ENCODE measurements at regions not wholly inside any gene's neighbourhood (a gene's known extent, or its start where the extent isn't known, plus 50 kb on each side); places are given as distances from the start of the nearest gene placed in this dataset.
"Not testable (repeated sequence)": the region's sequence is repeated elsewhere in the genome, so short reads cannot be mapped to it uniquely, and the experiment has no call there.

DNA sequence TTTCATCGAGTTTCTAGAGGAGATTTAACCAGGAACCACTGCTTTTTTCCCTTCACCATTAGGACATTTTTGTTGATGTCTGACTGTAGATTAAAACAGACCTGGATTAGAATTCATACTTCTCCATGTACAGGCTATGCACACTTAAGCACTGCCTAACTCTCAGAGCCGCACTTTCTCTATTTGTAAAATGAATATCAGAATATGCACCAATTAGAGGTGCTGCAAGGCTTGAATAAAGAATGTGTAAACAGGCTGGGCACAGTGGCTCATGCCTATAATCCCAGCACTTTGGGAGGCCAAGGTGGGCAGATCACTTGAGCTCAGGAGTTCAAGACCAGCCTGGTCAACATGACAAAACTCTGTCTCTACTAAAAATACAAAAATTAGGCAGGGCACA lies 99.2 kb downstream of the LYZL1 start:
- not testable (repeated sequence) for H3K36me3 Mint-ChIP-seq, H3K4me1 Mint-ChIP-seq, H3K4me3 Mint-ChIP-seq, H3K9me3 Mint-ChIP-seq, H3K27me3 Mint-ChIP-seq, H3K27ac Mint-ChIP-seq

DNA sequence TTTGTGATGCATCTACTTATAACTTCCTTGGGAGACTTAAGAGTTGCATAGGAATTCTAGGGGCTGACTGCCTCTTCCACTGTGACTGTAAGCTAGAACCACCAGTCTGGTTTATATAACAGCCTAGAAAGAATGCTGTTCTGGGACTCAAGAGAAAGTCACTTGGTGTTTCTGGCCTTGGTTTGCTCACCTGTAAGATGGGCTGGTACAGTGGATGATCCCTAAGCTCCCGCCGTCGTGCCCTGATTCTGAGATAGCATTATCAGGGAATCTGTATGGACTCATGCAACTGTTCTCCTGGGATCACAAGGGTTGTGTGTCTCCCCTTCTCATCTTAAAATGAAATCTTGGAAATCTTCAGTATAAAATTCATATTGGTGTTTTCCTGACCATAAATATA lies 100.6 kb downstream of the LYZL1 start:
- H3K27ac Mint-ChIP-seq = no peak overlapping the region
- no peaks in the 10 kb centered on the region for H3K36me3 Mint-ChIP-seq

DNA sequence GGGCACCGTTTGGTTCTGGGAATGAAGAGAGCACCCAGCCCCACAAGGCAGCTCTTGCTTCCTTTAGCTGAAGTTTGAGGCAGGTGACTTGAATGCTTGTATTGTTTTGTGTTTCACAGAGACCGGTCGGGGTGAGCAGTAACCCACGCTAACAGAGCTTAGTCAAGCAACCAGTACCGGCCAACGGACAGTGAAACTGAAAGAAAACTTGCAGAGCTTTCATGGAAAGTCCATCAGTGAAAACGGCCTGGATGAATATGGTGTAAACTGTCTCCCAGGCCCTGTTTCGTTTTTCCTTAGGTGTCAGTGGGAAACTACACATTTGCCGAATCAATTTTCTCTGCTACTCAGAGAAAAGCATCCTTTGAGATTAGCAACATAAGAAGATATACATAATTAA lies 101.1 kb downstream of the LYZL1 start:
- H3K27ac Mint-ChIP-seq = no peak overlapping the region
- H3K36me3 Mint-ChIP-seq = no peaks in the 10 kb centered on the region
- H3K4me1 Mint-ChIP-seq = no peaks in the 10 kb centered on the region
- no peaks in the 10 kb centered on the region for H3K9me3 Mint-ChIP-seq
- no peak overlapping the region for H3K4me3 Mint-ChIP-seq
- H3K27me3 Mint-ChIP-seq = no peaks in the 10 kb centered on the region

More for the DNA sequence above, 100.6 kb downstream of the LYZL1 start:
- Mint-ChIP-seq H3K4me1 (no peaks in the 10 kb centered on the region), H3K4me3 (no peak overlapping the region), H3K27me3 (no peaks in the 10 kb centered on the region), H3K9me3 (no peaks in the 10 kb centered on the region)

DNA sequence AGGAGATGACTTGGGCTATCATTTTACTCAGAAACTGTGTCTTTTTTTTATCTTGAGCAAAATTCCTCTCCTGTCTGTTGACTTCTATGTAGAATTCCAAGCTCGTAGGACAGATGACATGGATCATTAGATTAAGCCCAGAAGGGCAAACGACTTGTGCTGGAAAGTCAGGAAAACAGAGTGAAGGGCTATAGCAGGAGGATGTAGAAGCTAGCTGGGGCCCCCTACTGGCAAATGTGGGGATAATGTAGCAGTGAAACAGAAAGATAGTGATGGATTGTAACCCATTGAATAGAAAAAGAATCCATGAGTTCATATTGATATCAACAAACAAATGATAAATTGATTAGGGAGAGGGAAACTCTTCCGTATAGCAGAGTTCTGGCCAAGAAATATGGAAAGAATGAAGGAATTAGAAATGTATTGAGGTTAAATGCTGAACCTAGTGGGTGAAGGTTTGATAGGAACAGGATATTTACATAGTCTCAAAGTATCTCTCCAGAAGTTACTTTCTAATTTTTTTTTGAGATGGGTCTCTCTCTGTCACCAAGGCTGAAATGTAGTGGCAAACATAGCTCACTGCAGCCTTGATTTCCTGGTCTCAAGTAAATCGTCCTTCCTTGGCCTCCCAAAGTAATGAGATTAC lies 103.6 kb downstream of the LYZL1 start:
- H3K27me3 Mint-ChIP-seq = no peaks in the 10 kb centered on the region
- no peak overlapping the region for H3K4me3 Mint-ChIP-seq
- H3K4me1 Mint-ChIP-seq = no peaks in the 10 kb centered on the region
- no peaks in the 10 kb centered on the region for H3K36me3 Mint-ChIP-seq
- no peaks in the 10 kb centered on the region for H3K9me3 Mint-ChIP-seq
- no peak overlapping the region for H3K27ac Mint-ChIP-seq

DNA sequence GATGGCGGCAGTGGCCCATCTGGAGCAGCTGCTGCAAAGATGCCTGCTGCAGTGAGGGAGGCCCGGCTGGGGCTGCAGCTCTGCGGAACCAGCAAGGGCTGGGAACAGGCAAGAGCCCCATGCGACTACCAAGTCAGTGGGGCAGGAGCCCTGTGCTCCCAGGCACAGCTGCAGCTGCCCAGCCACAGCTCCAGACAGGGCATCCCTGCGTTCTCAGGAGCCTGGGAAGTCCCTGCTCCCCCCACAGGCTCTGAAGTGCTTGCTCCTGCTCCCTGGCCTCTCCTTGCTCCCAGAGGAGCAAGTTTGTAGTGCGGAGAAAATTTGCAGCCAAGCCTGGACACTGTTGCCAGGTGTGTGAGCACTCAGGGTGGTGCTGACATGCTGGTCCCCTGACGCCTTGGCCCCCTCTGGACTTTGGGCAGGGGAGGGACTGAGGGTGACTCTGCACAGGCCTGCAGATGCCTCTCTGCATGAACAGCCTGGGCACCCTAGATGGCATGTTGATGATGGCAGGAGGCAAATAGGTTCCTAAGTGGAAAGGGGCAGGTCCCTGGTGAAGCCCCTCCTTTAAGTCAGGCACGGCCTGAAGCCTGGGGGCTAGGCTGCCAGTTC lies 105.6 kb downstream of the LYZL1 start:
- no peaks in the 10 kb centered on the region for H3K36me3 Mint-ChIP-seq
- no peak overlapping the region for H3K4me3 Mint-ChIP-seq
- H3K27ac Mint-ChIP-seq = no peak overlapping the region
- H3K4me1 Mint-ChIP-seq = no peaks in the 10 kb centered on the region
- H3K9me3 Mint-ChIP-seq = no peaks in the 10 kb centered on the region
- H3K27me3 Mint-ChIP-seq = no peaks in the 10 kb centered on the region

DNA sequence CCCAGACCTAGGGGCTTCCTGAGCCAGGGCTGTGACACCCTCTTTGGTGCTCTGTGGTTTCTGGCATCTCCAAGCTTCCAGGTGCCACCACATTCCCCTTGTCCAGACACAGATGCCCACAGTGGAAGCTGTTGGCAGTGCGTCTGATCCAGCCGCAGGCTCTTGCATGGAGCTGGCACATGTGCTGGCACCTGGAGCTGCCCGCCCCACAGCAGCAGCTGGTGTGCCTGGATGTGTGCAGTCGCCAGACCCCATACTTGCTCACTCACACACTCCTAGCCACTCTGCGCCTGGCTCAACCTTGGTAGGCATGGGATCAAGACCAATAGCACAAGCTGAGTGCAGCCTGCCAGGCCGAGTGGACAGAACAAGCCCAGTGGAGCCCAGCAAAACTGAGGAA lies 106.5 kb downstream of the LYZL1 start:
- no peaks in the 10 kb centered on the region for H3K4me1 Mint-ChIP-seq
- no peaks in the 10 kb centered on the region for H3K9me3 Mint-ChIP-seq
- no peak overlapping the region for H3K27ac Mint-ChIP-seq
- no peak overlapping the region for H3K4me3 Mint-ChIP-seq
- H3K36me3 Mint-ChIP-seq = no peaks in the 10 kb centered on the region
- no peaks in the 10 kb centered on the region for H3K27me3 Mint-ChIP-seq

DNA sequence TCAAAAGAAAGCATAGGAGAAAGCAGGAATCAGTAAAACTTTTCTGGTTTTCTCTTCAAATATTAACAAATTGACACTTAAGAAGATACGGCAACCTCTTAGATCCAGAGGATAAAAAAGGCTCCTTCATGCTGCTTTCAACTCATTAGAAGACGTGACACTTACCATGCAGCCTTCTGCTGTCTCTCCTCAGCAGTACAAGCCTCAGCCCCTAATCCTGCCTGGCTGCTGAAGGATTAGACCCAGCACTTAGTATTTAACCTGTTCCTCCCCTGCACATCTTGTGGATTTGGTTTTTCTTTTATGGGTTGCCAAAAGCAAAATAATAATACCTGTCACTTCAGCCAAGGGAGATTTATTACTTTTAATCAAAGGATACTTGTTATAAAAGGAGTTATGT lies 108.4 kb downstream of the LYZL1 start:
- H3K27me3 Mint-ChIP-seq = no peaks in the 10 kb centered on the region
- no peaks in the 10 kb centered on the region for H3K4me1 Mint-ChIP-seq
- no peak overlapping the region for H3K27ac Mint-ChIP-seq
- no peak overlapping the region for H3K4me3 Mint-ChIP-seq
- no peaks in the 10 kb centered on the region for H3K9me3 Mint-ChIP-seq
- peaks cover 1% of the 10 kb centered on the region for H3K36me3 Mint-ChIP-seq

DNA sequence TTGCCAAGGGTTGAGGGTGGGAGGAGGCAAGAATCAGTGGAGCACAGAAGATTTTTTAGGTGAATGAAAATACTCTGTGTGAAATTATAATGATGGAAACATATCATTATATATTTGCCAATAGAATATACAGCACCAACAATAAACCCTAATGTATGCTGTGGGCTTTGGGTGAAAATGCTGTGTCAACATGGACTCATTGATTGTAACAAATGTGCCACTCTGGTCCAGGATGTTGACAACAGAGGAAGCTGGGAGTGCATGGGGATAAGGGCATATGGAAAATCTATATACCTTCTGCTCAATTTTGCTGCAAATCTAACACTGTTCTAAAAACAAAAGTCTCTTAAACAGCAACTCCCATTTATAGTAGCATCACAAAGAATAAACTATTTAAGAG lies 114.3 kb downstream of the LYZL1 start:
- H3K4me3 Mint-ChIP-seq = no peak overlapping the region
- peaks cover 1% of the 10 kb centered on the region for H3K36me3 Mint-ChIP-seq
- H3K4me1 Mint-ChIP-seq = no peaks in the 10 kb centered on the region
- no peaks in the 10 kb centered on the region for H3K27me3 Mint-ChIP-seq
- H3K27ac Mint-ChIP-seq = no peak overlapping the region
- no peaks in the 10 kb centered on the region for H3K9me3 Mint-ChIP-seq

DNA sequence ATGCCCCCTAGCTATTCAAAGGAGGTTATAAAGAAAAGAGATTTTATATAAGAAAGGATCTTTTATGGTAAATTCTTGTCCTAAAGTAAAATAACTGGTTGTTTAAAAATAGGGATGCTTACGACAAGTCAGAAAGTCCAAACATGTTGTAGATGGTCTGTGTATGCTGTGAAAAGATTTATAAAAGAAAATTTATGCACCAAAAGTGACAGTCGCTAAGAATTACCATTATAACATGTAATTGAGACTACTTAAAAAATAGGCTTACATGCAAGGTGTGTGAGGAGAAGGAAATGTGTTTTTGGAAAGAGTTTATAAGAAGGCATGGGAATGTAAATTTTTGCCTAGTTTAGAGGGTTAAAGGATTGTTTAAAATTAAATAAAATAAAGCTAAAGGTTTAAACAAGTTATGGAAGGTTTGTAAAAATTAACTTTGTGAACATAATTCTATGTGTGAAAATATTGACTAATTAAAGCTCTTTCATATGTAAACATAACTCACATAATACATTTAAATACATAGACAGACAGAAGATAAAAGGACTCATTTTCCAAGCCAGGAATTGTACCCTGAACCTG lies 118.5 kb downstream of the LYZL1 start:
- H3K4me1 Mint-ChIP-seq = peaks cover 21% of the 10 kb centered on the region
- H3K4me3 Mint-ChIP-seq = no peak overlapping the region
- H3K9me3 Mint-ChIP-seq = no peaks in the 10 kb centered on the region
- no peaks in the 10 kb centered on the region for H3K36me3 Mint-ChIP-seq
- no peak overlapping the region for H3K27ac Mint-ChIP-seq
- H3K27me3 Mint-ChIP-seq = no peaks in the 10 kb centered on the region

All from activated naive CD4-positive, alpha-beta T cell treated with anti-CD3 and anti-CD28 coated beads, Interleukin-2, amount 50 U/mL, for 24 hours (primary cell).